Vagina (tissue), 2 donors: ENCODE measurements at regions not wholly inside any gene's neighbourhood (a gene's known extent, or its start where the extent isn't known, plus 50 kb on each side); places are given as distances from the start of the nearest gene placed in this dataset.

ENCODE experiments used
- DNase-seq, 2 donors: peaks; one replicate each; pipeline ENCODE4 v3.0.0-alpha.2; 2017; ENCODE audit errors: extremely low spot score in 2 of 2
- H3K27ac ChIP-seq: fragments of 200-600 bp; sonication (generic); one replicate; pipeline ENCODE4 v1.5.1; 2019
- H3K27me3 ChIP-seq: fragments of 200-600 bp; sonication (generic); one replicate; pipeline ENCODE4 v1.5.1; 2019
- H3K36me3 ChIP-seq, 2 donors: fragments of 200-600 bp; sonication (generic); one replicate each; pipeline ENCODE4 v1.5.1; 2017 to 2019
- H3K4me1 ChIP-seq: fragments of 200-600 bp; sonication (generic); one replicate; pipeline ENCODE4 v1.5.1; 2019
- H3K4me3 ChIP-seq, 2 donors: fragments of 200-600 bp; sonication (generic); 1 replicate in 1 of 2; 2 replicates in 1 of 2; pipeline ENCODE4 v1.5.1; 2016 to 2019
- H3K9me3 ChIP-seq: fragments of 200-600 bp; sonication (generic); one replicate; pipeline ENCODE4 v1.5.1; 2019
- POLR2A ChIP-seq, 2 donors: fragments of 450-650 bp; IDR thresholded peaks; one replicate each; pipeline ENCODE4 v1.6.1; 2017; ENCODE audit warnings: antibody characterized with exemption in 2 of 2, mild to moderate bottlenecking in 2 of 2, moderate library complexity in 2 of 2
- POLR2AphosphoS5 ChIP-seq, 2 donors: sonication (generic); formaldehyde crosslinking; IDR thresholded peaks; one replicate each; pipeline ENCODE4 v1.9.0; 2017; ENCODE audit warnings: antibody characterized with exemption in 2 of 2, mild to moderate bottlenecking in 2 of 2, low read depth in 1 of 2; ENCODE audit not compliant: insufficient read depth in 1 of 2
- intact Hi-C: fragments of 100-400 bp; cut with DNase I; formaldehyde crosslinking; loops from one replicate; pipeline ENCODE4 v1.15.1; 2023
- TF ChIP-seq, protein P1 (sequence below), 3 experiments: fragments of 450-650 bp in 2 of 3; fragments of 200-600 bp in 1 of 3; sonication (generic) in 1 of 3; IDR thresholded peaks; one replicate each; pipeline ENCODE4 v1.5.1; 2017 to 2019; ENCODE audit warnings: antibody characterized with exemption in 3 of 3, mild to moderate bottlenecking in 2 of 3, moderate library complexity in 2 of 3

DNA sequence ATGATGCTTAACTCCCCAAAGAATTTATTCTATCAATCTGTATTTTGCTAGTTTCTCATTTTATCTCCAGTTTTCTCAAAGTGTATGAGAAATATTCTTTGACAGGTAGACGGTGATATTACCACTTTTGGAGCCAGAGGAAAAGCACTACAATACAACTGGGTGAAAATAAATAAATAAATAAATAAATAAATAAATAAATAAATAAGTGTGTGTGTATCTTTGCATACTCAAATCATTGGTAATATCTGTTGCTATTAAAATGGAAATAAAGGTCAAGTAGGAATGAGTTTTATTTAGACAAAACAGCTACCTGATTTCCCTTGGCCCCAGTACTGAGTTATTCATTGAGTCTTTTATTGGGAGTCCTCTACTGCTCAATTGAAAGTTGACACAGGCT, 114.3 kb downstream of the RBMX2 start:
- Histone ChIP-seq H3K27me3 (no peaks in the 10 kb centered on the region), H3K36me3 (no peaks in the 10 kb centered on the region), H3K9me3 (no peaks in the 10 kb centered on the region), H3K4me3 (no peak overlapping the region), H3K27ac (no peak overlapping the region), H3K4me1 (no peaks in the 10 kb centered on the region)
- DNase-seq, result no peak
- intact Hi-C loops, result no loop called here
- TF ChIP-seq POLR2AphosphoS5 (IDR thresholded peaks at IDR 0.05; ENCODE audit: insufficient read depth in 1 of 2, low read depth in 1 of 2) (no peak), POLR2A (IDR thresholded peaks at IDR 0.05) (no peak)
- TF ChIP-seq, protein P1, sequence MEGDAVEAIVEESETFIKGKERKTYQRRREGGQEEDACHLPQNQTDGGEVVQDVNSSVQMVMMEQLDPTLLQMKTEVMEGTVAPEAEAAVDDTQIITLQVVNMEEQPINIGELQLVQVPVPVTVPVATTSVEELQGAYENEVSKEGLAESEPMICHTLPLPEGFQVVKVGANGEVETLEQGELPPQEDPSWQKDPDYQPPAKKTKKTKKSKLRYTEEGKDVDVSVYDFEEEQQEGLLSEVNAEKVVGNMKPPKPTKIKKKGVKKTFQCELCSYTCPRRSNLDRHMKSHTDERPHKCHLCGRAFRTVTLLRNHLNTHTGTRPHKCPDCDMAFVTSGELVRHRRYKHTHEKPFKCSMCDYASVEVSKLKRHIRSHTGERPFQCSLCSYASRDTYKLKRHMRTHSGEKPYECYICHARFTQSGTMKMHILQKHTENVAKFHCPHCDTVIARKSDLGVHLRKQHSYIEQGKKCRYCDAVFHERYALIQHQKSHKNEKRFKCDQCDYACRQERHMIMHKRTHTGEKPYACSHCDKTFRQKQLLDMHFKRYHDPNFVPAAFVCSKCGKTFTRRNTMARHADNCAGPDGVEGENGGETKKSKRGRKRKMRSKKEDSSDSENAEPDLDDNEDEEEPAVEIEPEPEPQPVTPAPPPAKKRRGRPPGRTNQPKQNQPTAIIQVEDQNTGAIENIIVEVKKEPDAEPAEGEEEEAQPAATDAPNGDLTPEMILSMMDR (IDR thresholded peaks at IDR 0.05), result no peak

DNA sequence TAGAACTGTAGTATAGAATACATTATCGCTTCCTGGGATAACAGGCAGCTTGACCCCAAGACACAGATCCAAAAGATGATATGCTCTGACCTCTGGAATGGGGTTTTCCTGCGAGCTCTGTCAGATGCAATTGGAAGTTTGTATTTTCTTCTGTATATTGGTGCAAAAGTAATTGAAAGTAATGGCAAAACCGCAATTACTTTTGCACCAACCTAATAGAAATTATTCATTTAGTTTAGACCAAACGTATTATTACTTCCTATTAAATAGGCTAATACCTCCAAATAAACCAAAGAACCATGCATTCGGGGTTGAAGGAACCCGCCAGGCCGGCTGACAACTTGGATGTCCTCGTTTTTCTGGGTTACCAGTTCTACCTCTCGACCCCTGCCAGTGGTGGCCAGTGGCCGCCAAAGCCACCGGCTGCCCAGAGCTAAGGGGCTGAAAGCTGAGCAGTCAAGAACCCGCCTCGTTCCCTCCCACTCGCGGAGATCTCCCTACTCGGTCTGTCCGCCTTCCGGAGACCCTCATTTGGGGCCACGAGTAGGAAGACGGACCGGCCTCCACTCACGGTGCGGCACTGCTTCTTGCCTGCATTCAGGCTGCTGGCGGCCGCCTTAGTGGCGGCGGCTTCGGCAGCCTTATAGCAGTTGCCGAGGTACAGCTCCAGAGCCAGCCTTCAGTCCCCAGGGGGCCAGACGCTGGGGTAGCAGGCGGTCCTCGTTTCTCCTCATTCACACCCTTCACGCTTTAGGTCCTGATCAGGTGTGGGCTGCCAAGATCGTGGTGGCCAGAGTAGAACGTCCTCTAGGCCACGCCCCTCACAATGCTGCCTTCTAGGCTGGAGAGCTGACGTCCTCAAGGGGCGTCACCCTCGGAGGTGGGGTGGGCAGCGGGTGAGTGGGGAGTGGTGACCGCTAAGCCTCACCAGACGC, 121.9 kb downstream of the RBMX2 start:
- H3K27ac ChIP-seq, result no peak overlapping the region
- peak overlapping the region; percentile 30 to 36 for H3K4me3 ChIP-seq
- H3K9me3 ChIP-seq, result no peaks in the 10 kb centered on the region
- no peaks in the 10 kb centered on the region for H3K4me1 ChIP-seq
- DNase-seq, result no peak
- intact Hi-C loops, result no loop called here
- no peaks in the 10 kb centered on the region for H3K36me3 ChIP-seq
- peak in 1 of 2 donors; percentile 13 for TF ChIP-seq POLR2AphosphoS5 (IDR thresholded peaks at IDR 0.05; ENCODE audit: insufficient read depth in 1 of 2, low read depth in 1 of 2)
- TF ChIP-seq, protein P1 (IDR thresholded peaks at IDR 0.05), result no peak
- no peaks in the 10 kb centered on the region for H3K27me3 ChIP-seq

DNA sequence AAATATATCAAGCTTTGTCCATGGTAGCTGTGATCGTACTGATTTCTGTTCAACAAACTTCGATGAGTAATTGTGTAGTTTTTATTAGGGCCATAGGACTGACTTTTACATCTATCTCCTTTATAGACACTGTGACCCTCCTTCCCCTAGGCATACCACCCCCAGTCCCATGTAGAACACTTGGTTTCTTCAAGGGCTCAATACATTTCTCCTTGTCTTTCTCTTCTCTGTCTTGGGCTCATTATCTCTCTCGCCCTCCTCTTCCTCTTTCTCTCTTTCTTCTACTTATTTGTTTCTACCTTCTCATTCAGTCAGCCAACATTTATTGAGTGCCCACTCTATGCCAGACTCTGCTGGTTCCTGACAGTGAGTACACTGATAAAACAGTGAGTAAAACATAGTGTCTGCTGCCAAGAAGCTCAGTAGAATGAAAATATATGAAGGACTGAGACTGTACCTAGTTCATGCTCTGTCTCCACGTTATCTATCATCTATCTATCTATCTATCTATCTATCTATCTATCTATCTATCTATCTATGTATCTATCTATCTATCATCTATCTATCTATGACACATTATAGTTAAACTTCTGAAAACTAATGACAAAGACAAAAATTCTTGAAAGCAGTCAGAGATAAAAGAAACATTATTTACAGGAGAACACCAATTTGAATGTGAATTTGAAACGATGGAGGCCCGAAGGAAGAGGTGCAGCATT, 122.8 kb downstream of the RBMX2 start:
- no peak for TF ChIP-seq POLR2A (IDR thresholded peaks at IDR 0.05)
- no peak for TF ChIP-seq POLR2AphosphoS5 (IDR thresholded peaks at IDR 0.05; ENCODE audit: insufficient read depth in 1 of 2, low read depth in 1 of 2)
- TF ChIP-seq, protein P1 (IDR thresholded peaks at IDR 0.05), result no peak
- H3K9me3 ChIP-seq, result no peaks in the 10 kb centered on the region
- peak overlapping the region in 1 of 2 donors; percentile 30 for H3K4me3 ChIP-seq

DNA sequence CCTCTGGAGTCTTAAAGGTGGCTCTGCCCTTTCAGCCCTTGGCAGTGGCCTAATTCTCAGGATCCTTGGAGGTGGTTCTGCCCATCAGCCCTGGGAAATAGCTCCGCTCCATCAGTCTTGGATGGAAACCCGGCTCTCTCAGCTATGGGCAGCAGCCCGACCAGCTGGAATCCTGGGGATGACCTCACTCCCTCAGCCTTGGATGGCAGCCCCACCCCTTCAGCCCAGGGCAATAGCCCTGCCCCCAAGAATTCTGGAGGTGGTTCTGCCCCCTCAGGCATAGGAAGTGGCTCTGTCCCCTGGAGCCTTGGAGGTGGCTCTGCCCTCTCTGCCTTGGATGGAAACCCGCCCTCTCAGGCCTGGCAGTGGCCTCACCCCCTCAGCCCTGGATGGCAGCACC, 127.7 kb downstream of the RBMX2 start:
- no peak overlapping the region for H3K27ac ChIP-seq
- no peak for TF ChIP-seq POLR2A (IDR thresholded peaks at IDR 0.05)
- TF ChIP-seq, protein P1 (IDR thresholded peaks at IDR 0.05), result no peak
- no peak for TF ChIP-seq POLR2AphosphoS5 (IDR thresholded peaks at IDR 0.05; ENCODE audit: insufficient read depth in 1 of 2, low read depth in 1 of 2)
- no peak for DNase-seq
- H3K36me3 ChIP-seq, result no peaks in the 10 kb centered on the region
- H3K4me1 ChIP-seq, result no peaks in the 10 kb centered on the region
- no peak overlapping the region for H3K4me3 ChIP-seq
- H3K9me3 ChIP-seq, result no peaks in the 10 kb centered on the region
- H3K27me3 ChIP-seq, result no peaks in the 10 kb centered on the region
- intact Hi-C loops, result no loop called here

More for the DNA sequence above, 122.8 kb downstream of the RBMX2 start:
- Histone ChIP-seq H3K27ac (no peak overlapping the region), H3K4me1 (no peaks in the 10 kb centered on the region), H3K36me3 (no peaks in the 10 kb centered on the region), H3K27me3 (no peaks in the 10 kb centered on the region)
- intact Hi-C loops, result no loop called here
- DNase-seq, result no peak
